NCI-H748 (cell line): ENCODE measurements at regions not wholly inside any gene's neighbourhood (a gene's known extent, or its start where the extent isn't known, plus 50 kb on each side); places are given as distances from the start of the nearest gene placed in this dataset.
"Not testable (repeated sequence)": the region's sequence is repeated elsewhere in the genome, so short reads cannot be mapped to it uniquely, and the experiment has no call there.

ENCODE experiments used
- DNase-seq: peaks from one replicate; lab custom pipeline; 2025; ENCODE audit not compliant: unreplicated experiment; lab: John Stamatoyannopoulos, UW

DNA sequence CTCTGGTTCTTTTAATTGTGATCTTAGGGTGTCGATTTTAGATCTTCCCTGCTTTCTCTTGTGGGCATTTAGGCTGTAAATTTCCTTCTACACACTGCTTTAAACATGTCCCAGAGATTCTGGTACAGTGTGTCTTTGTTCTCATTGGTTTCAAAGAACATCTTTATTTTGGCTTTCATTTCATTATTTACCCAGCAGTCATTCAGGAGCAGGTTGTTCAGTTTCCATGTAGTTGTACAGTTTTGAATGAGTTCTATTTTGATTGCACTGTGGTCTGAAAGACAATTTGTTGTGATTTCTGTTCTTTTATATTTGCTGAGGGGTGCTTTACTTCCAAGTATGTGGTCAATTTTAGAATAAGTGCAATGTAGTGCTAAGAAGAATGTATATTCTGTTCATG lies 423.8 kb downstream of the PIK3C3 start:
- not testable (repeated sequence) for DNase-seq

GRCh38 chr18:42381236-42381635 lies 426.2 kb downstream of the PIK3C3 start:
- not testable (repeated sequence) for DNase-seq

GRCh38 chr18:42392416-42392815 lies 437.4 kb downstream of the PIK3C3 start:
- no peak for DNase-seq

DNA sequence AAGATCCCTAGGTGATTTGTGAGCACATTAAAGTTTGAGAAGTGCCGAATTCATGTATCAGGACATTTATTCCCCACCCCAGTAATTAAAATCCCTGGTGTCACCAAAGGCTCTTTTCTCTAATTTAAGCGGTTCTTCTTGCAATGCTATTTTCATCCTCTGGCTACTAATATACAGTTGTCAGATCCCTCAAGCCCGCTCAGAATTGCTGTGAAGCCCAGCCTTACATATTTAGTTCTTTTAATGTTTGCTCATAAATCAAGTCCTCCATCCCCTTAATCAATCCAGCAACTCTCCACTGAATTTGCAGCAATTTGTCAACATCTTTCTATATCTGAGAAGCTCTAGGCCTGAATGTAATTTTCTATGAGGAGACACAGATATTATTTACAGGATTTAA lies 437.9 kb downstream of the PIK3C3 start:
- DNase-seq: no peak

GRCh38 chr18:42394238-42394637 lies 439.2 kb downstream of the PIK3C3 start:
- no peak for DNase-seq

DNA sequence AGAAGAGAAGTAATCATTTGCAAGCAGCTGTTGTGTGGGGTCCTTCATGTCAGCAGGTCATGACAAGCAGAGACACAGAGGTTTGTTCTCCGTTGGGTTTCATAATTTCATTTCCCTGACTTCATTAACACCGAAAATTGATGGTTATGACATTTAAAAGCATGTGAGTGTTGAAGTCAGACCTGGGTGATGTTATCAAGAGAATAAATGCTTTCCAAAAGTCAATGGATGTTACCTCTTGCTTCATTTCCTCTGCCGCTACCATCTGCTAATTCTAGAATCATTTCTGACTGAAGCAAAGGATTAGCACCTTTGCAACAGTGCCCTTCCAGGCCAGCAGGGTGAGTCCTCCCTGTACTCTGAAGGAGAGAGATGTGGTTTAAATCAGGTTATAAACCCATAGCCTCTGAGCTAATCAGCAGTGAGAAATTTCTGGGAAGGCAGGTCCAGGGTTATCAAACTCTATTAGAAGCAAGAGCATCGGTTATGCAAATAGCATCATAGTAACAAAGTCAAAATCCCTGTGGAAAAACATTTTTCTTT lies 446.2 kb downstream of the PIK3C3 start:
- DNase-seq: peak; percentile 9

DNA sequence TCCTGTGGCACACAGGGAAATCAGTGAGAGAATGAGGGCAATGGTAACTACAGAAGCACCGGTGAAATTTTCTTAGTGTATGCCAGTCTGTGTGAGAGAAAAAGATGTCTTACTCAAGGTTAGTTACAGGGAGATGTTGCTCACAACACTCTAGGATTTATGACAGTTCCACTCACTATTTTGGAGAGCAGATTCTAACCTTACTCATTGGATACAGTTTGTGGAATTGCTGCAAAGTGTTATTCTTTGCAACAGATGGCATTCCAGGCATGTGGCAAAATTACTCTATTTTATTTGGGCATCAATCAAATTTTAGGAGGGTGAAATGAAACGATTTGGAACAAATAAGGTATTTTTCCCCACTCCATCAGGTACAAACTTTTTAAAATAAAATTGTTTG lies 449.1 kb downstream of the PIK3C3 start:
- DNase-seq: no peak

DNA sequence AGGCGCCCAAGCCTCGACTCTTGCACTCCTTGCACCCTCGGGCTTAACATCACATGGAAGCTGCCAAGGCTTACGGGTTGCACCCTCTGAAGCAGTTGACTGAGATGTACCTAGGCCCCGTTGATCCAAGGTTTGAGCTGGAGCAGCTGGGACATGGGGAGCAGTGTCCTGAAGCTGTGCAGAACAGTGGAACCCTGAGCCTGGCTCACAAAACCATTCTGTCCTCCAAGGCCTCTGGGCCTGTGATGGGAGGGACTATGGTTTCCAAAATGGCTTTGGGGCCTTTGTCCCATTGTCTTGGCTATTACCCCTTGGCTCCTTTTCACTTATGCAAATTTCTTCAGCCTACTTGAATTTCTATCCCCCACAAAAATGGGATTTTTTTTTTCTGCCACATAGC lies 454.0 kb downstream of the PIK3C3 start:
- DNase-seq: no peak

DNA sequence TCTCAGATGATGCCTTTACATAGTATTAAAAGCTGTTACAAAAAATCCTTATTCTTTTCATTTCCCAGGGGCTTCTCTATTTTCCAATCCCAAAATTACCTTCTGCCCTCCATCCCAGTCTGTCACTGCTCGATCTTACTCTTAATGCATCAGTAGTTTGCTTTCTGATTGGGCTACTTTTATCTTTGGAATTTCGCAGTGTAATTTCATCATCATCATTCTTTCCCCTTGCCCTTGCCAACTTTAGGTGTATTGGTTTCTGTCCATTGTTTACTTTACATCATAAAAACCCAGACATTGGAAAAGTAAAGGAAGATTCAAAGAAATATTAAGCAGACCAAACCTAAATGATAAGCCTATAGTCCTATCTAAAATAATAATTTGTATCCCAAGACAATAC lies 457.2 kb downstream of the PIK3C3 start:
- no peak for DNase-seq

DNA sequence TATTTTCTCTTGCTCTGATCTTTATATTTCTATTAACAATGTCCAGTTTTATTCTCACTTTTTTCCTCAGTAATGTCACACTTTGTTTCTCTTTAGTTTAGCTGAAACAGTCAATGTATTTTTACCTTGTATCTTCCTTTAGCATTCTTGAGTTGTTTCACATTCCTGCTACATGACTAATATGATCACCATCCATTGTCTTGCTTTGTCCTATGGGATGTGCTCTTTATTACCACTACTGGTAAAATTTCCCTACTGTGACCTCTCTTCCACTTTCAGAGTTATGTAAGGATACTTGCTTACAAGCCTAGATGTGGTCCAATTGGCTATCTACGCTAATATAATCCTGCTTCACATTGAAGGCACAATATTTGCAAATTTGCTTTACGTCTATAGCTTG lies 457.9 kb downstream of the PIK3C3 start:
- DNase-seq: no peak

DNA sequence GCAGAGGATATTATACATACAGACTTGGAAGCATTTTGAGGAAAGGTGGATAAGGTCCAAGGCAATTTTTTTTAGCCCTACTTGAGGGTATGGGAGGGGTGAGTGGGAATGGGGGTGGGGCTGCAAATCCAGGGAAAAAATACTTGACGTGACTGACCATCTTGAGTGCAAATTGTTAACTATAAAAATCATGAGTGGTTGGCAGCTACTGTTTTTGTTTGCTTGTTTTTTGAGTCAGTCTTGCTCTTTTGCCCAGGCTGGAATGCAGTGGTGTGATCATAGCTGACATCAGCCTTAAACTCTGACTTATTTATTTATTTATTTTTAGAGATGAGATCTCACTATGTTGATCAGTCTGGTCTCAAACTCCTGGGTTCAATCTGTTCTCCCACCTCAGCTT lies 458.8 kb downstream of the PIK3C3 start:
- DNase-seq: no peak

- no peak for DNase-seq
These were observed 459.9 kb downstream of the PIK3C3 start for GRCh38 chr18:42414756-42415454.

DNA sequence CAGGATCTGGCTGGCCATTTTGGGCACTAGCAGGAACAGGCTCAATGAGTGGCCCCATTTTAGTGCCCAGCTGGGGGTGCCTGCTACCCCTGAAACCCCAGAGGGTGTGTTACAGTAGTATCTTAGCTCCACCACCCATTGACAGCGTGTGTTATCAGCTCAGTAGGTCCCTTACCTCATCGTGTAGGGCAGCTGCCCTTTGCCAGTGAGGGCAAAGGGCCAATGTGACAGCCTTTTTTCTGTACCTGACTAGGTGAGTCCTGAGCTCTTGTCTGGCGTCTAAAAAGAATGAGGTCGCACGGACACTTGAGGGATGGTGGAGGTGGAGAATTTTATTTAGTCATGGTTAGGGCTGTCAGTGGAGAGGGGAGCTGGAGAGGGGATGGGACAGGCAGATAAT lies 462.2 kb downstream of the PIK3C3 start:
- peak; percentile 21 for DNase-seq

DNA sequence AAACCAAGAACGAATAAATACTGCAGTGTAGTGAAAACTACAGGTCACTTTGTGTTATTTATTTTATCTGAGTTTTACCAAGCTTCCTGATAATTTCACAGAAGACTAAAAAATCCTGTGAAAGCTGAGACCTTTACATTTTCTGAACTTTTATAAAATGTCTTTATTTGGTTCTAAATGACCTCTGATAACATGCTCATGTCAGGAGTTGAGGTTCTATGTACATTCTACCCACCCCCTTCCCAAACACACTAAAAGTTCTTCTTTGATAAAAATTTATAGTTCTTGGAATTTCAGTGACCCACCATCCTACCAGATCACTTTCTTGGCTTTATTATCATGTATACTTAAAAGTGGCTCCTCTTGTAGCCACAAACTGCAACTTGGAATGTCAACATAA lies 463.1 kb downstream of the PIK3C3 start:
- no peak for DNase-seq

GRCh38 chr18:42425025-42425424 lies 470.0 kb downstream of the PIK3C3 start:
- DNase-seq: peak; percentile 43

DNA sequence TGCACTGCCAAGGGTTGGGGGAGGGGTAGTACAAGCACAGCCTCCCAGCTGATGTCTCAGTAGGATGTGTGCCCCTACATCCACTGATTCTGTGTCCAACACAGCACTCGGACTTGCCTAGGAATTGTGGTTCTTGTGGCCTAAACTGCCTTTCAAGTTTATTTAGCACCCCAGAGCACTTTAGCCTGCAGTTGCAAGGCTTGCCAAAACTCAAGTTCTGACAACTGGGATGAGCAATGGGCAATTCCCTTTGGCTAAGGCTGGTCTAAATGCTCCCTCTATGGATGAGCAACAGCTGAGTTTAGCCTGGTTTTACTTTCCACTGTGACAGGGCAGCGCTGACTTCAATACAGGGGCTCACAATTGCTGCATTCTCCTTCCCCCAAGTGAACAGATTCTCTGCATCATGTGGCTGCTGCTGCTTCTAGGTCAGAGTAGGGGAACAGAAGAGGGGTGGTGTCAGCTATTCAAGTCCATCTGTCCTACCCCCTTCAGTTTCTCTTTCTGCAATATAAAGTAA lies 471.5 kb downstream of the PIK3C3 start:
- no peak for DNase-seq

- no peak for DNase-seq
These were observed 474.2 kb downstream of the PIK3C3 start for GRCh38 chr18:42429196-42429595.

- DNase-seq: no peak
These were observed 481.3 kb downstream of the PIK3C3 start for GRCh38 chr18:42436222-42436765.

DNA sequence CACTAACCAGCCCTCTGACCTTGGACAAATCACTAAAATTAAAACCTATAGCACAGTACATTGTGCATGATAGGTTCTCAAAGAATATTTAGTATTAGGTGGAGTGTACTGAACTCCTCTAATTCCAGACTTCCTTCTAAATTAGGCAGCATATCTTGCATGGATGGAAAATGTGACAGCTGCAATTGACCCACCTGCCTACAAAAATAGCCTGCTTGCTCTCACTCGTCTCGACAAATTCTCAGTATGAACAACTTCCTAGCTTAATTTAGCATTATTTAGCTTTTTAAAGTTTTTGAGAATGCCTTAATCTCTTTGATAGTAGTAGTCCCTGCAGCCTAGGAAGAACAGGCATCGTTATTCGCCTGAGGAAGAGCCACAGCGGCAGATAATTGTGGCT lies 482.0 kb downstream of the PIK3C3 start:
- DNase-seq: no peak

DNA sequence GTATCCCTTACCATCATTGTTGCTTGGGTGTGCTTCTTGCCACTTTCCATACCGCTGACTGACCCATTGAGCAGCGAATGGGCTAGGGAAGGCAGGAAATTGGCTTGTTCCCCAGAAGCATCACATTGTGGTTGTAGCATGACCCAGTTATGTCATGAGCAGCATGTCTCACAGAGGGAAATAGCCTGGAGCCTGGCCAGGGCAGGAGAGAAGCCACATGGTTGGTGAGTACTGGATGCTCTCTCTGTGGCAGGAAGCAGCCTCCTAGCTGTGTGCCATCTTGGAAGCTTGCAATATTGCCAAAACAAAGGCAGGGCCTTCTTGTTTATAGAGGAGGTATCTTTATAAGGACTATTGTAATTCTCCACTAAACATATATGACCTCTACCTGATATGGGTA lies 482.6 kb downstream of the PIK3C3 start:
- no peak for DNase-seq

- no peak for DNase-seq
These were observed 487.6 kb downstream of the PIK3C3 start for GRCh38 chr18:42442656-42443055.

DNA sequence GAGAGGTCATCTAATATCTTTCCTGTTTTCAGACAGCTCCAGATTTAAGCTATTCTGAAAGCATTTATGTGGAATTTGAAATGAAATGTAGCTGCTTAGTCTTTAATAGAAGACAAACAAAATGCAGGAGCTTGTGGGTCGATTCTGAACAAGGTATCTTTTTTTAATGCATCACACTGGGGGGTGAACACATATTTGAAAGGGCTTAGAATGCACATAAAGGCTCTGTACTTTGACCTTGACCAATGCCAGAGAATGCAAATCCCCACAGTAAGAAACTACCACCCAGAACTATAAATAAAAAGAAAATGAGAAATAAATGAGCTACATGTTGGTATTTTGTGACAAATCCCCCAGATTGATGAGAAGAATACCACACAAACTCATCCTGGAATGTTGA lies 489.3 kb downstream of the PIK3C3 start:
- no peak for DNase-seq

DNA sequence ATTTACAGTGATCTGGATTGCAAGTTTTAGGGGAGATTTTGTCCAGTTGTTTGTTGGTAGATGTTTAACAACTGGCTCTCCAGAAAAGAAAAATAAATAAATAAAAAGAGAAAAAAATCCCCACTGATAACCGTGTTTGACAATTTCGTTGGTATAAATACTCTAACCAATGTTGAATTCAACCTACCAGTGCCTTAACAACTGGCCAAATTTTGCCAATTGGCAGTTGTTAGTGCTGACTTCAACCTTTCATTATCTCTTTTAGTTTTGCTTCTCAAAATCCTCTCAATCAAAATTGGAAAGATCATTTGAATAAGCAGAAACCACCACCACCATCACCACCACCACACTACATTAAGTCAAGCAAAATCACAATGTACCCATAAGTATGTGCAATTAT lies 490.3 kb downstream of the PIK3C3 start:
- no peak for DNase-seq
